H1 (cell line): ENCODE measurements at regions not wholly inside any gene's neighbourhood (a gene's known extent, or its start where the extent isn't known, plus 50 kb on each side); places are given as distances from the start of the nearest gene placed in this dataset.

Experiments used
- BRCA1 ChIP-seq: IDR thresholded peaks from 2 replicates; pipeline ENCODE4 v1.6.1; 2012; ENCODE audit warnings: low read depth, low read length, improper control_type of control experiment
- CTCF ChIP-seq, 3 experiments: IDR thresholded peaks; 1 replicate in 2 of 3; 2 replicates in 1 of 3; pipeline versions ENCODE4 v1.5.1 to v1.6.1; 2011; ENCODE audit warnings: low read length in 3 of 3, mild to moderate bottlenecking in 3 of 3, inconsistent platforms in 2 of 3, low read depth in 1 of 3, moderate library complexity in 1 of 3; ENCODE audit not compliant: insufficient read depth in 1 of 3; ENCODE audit errors: control extremely low read depth in 1 of 3
- EZH2 ChIP-seq: fragments of 200-600 bp; sonication (generic); IDR thresholded peaks from 2 replicates; pipeline ENCODE4 v1.7.1; 2012; ENCODE audit warnings: low read depth, mild to moderate bottlenecking, moderate library complexity, low read length, inconsistent platforms; ENCODE audit not compliant: severe bottlenecking
- KDM5A ChIP-seq: fragments of 200-600 bp; IDR thresholded peaks from 2 replicates; pipeline ENCODE4 v1.7.1; 2012; ENCODE audit warnings: mild to moderate bottlenecking, low read length, inconsistent platforms, mixed read lengths
- NANOG ChIP-seq: IDR thresholded peaks from 2 replicates; pipeline ENCODE4 v1.6.1; 2011; ENCODE audit warnings: low read length, low read depth, mild to moderate bottlenecking, inconsistent platforms; ENCODE audit not compliant: insufficient read depth, poor library complexity, severe bottlenecking
- RAD21 ChIP-seq, 2 experiments: IDR thresholded peaks in 1 of 2; conservative IDR thresholded peaks in 1 of 2; 2 replicates each; pipeline ENCODE4 v1.6.1; 2011; ENCODE audit warnings: low read depth in 2 of 2, low read length in 2 of 2, improper control_type of control experiment in 1 of 2, inconsistent platforms in 1 of 2, mild to moderate bottlenecking in 1 of 2, moderate library complexity in 1 of 2
- RFX5 ChIP-seq: IDR thresholded peaks from 2 replicates; pipeline ENCODE4 v1.6.1; 2011; ENCODE audit warnings: low read depth, low read length, improper control_type of control experiment, borderline replicate concordance

- no peak for TF ChIP-seq EZH2
- TF ChIP-seq RFX5: no peak
- TF ChIP-seq CTCF (IDR thresholded peaks at IDR 0.05; ENCODE audit: control extremely low read depth in 1 of 3, insufficient read depth in 1 of 3, low read depth in 1 of 3, low read length in 3 of 3): no peak
- no peak for TF ChIP-seq RAD21 (IDR thresholded peaks at IDR 0.05 in 1 of 2, conservative IDR thresholded peaks at IDR 0.05 in 1 of 2; ENCODE audit: low read depth in 2 of 2, low read length in 2 of 2)
- TF ChIP-seq KDM5A: no peak
- no peak for TF ChIP-seq NANOG
- TF ChIP-seq BRCA1: no peak
Measured at GRCh38 chr4:112926819-112927218, 122.6 kb upstream of the ANK2 start.
